HG03432 (cell line): ENCODE measurements at regions not wholly inside any gene's neighbourhood (a gene's known extent, or its start where the extent isn't known, plus 50 kb on each side); places are given as distances from the start of the nearest gene placed in this dataset.
"Not testable (repeated sequence)": the region's sequence is repeated elsewhere in the genome, so short reads cannot be mapped to it uniquely, and the experiment has no call there.

Experiments
- ATAC-seq: cut with Tn5 transposase; IDR thresholded peaks from one replicate; pipeline ENCODE4 v1.9.1; 2021; ENCODE audit warnings: mild to moderate bottlenecking, moderate library complexity; ENCODE audit not compliant: unreplicated experiment

GRCh38 chr15:66864086-66864830 lies 162.2 kb downstream of the SMAD6 start:
- ATAC-seq: no peak

- no peak for ATAC-seq
Measured at GRCh38 chr15:66864871-66865281, 162.8 kb downstream of the SMAD6 start.

DNA sequence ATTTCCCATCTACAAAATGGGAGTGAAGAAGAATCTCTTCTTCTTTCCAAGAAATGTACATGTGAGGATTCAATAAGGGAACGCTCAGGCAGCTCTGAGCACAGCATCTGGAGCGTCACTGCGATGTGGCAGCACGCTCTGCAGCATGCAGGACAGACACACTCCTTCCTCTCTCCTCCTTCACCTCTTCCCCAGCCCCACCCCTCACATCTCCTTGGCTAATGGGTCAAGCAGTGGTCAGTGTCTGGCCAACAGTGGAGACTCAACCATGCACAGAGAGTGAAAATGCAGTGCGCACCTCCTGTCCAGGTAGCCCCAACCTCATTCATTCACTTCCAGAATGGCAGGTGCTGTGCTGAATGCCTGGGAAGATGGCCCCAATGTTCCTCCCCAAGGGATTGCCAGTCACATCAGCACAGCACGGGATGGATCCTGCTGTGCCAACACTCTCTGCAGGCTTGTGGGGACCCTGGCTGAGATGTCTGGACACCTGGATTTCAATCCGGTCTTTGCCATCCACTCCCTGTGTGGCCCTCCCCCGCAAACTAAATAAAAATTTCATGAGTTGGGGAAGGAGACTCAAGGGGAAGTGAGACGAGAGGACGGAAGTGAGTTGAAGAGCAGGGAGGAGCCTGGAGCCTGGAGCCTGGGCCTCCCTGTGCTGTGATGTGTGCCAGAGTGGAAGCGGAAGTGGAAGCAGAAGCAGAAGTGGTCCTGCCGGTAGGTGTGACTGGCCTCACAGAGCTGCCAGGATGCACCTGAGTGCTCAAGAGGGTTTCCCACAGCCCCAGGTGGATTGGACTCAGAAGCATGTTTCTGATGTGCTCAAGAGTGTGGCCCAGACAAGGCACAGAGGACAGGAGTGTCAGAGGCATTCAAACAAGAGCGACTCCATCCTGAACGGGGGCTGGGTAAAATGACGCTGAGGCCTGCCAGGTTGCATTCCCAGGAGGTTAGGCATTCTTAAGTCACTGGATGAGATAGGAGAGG lies 163.9 kb downstream of the SMAD6 start:
- ATAC-seq: peak; percentile 61

GRCh38 chr15:66866656-66867055 lies 164.6 kb downstream of the SMAD6 start:
- no peak for ATAC-seq

DNA sequence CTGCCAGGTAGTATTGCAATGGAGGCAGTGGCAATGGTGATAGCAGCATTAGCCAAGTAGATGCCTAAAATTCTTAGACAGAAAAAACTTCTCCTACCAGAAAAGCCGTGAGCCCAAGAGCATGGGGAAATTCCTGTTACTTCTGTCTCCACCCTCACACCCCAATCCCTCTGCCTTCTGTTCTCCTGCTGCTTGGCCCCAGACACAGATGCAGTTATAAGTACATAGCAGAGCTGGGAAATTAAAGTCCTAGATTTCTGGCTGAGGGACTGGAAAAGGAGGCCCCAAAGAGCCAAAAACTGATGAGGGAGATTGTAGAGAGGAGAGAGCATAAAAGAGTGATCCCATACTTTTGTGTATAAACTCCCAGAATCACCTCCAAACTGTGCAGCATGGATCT lies 166.9 kb downstream of the SMAD6 start:
- no peak for ATAC-seq

DNA sequence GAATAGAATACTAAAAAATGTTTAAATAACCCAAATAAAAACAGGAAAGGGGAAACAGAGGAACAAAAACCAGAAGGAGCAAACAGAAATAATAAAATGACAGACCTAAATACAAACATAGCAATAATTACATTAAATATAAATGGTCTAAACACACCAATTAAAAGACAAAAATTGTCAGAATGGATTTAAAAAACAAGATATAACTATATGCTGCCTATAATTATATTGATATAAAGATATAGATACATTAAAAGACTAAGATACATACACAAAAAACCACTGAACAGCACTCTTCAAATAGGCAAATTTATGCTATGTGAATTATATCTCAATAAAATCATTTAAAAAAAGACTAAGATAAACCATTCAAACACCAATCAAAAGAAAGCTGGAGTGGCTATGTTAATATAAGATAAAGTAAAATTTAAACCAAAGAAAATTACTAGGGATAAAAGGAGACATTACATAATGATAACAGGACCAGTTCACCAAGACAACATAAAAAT lies 168.9 kb downstream of the SMAD6 start:
- no peak for ATAC-seq

GRCh38 chr15:66872405-66872804 lies 170.4 kb downstream of the SMAD6 start:
- no peak for ATAC-seq

GRCh38 chr15:66873331-66873730 lies 171.3 kb downstream of the SMAD6 start:
- not testable (repeated sequence) for ATAC-seq

DNA sequence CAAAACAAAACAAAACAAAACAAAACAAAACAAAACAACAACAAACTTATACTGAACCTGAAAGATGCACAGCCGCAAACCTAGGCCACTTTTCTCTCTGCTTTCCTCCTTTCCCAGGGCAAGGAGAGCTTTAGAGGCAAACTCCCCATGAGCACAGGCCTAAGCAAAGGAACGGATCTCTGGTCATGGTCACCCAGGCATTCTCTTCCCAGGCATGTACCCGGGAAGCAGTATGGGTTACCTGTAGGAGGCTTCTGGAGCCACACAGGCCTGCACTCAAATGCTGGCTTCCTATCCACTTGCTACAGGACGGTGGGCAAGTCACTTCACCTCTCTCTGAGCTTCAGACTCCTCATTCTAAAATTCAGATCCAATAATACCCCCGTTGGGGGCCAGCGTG lies 171.8 kb downstream of the SMAD6 start:
- no peak for ATAC-seq

DNA sequence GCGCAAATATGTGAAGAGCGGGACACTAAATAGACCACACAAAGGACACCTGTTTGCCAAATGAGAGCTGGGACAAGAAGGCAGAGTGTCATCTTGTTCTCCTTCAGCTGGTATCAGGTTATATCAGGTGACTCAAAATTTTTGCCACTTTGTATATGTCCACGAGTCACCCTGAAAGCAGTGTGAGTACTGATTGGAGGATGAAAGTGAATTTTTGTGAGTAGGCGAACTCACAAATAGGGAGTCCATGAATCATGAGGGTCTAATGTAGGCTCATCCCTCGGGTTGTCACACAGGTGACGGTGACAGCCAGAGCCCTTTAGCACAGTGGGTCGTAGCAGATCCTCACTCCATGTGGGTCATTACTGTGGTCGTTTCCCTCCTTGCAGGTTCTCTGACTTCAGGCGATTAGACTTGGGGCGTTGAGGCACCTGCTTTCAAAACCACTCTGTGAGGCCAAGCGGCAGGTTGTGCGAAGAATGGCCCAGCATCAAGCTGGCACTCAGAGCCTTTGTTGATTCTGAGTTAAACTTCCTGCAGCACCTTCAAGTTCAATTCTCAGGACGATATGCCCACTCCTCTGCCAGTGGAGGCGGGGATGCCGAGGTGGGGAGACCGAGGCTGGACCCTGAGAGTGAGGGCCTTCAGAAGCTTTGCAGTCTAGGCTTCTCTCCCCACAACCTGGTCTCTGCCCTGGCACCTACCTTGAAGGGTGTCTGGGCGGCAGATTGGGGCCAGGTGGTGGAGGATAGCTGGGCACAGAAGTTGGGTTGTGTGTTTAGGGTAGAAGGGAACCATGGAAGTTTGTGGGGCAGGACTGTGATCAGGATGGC lies 173.8 kb downstream of the SMAD6 start:
- no peak for ATAC-seq

GRCh38 chr15:66876421-66876730 lies 174.3 kb downstream of the SMAD6 start:
- ATAC-seq: no peak

GRCh38 chr15:66876731-66877476 lies 174.9 kb downstream of the SMAD6 start:
- ATAC-seq: no peak

GRCh38 chr15:66877477-66878271 lies 175.6 kb downstream of the SMAD6 start:
- ATAC-seq: no peak

- no peak for ATAC-seq
Measured at GRCh38 chr15:66878761-66879160, 176.7 kb downstream of the SMAD6 start.

- no peak for ATAC-seq
Measured at GRCh38 chr15:66879531-66880368, 177.7 kb downstream of the SMAD6 start.

DNA sequence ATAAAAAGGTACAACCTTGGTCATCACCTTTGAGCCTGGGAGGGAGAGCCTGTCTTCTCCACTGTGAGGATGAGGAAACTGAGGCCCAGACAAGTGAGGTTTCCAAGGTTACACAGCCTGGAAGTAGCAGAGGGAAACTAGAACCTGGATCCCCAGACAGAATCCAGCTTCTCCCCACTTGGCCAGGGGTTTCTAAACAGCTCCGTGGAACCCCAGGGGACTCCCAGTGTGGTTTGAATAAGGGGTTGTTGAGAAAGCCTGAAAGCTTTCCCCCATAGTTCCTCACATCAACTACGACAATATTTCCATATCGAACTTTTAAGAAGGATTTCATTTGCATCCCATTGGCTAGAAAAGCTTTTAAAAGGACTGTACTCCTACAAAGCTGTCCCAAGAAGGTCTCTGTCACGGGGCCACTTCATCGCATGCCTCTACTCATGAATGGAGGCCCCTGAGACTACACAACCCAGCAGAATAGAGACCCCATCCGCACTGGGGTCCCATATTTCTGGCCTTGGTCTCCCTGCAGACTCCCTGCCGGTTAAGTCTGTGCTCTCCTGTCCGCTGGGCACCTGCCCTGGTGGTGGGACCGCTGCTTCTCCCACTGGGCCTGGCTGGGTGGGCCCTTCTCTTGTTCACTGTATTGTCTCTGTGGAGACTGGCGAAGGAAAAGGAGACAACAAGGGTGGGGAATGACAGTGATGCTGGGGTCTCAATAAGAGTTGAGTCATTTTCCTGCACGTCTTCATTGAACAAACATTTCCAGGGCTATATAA lies 178.5 kb downstream of the SMAD6 start:
- ATAC-seq: no peak

DNA sequence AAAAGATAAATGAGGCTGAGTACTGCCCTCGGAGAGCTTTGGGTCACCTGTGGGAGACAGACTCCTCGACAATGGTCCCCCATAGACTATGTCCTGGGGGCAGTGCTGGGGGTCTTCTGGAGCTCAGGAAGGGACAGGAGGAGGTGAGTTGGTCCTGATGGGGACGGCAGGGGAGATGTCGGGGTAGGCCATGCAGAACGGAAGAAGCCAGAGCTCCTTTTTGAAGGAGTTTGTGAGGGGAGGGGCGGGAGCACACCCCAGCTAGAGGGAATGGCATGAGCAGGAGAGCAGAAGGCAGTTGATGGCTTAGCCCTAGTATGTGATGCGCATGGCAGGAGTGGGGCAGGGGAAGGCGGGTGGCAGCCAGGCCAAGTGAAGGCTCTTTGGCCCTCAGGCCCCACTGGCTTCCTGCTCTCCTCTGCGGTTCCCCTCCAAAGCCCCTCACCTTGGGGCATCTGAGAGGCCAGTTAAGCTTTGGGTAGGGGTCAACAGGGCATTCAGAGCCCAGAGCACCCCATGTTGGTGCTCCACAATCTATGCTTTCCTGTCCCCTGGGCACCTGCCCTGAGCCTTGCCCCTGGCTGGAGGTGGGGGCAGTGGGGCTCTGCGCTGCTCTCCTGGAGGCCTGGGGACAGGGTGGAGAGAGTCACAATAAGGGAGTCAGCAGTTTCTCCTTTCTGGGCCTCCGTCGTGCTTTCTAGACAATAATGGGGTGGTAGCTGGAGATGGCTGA lies 179.3 kb downstream of the SMAD6 start:
- no peak for ATAC-seq
